Astrocyte of the cerebellum (primary cell): ENCODE measurements at regions not wholly inside any gene's neighbourhood (a gene's known extent, or its start where the extent isn't known, plus 50 kb on each side); places are given as distances from the start of the nearest gene placed in this dataset.
A peak's percentile ranks its signal among the peaks of the same experiment; 100 is the strongest.

Experiments
- DNase-seq: peaks from one replicate; pipeline ENCODE4 v3.0.0-alpha.2; 2011; ENCODE audit warnings: low read depth
- H3K4me3 ChIP-seq: 2 replicates; pipeline ENCODE4 v1.5.1; 2011; ENCODE audit warnings: mild to moderate bottlenecking, low read depth, low read length, moderate library complexity
- in situ Hi-C: cut with HindIII; loops from 2 replicates; pipeline ENCODE4 v1.10.0; 2017; ENCODE audit warnings: low sequenced_read_pairs
- TF ChIP-seq, protein P1 (sequence below): IDR thresholded peaks from 2 replicates; pipeline ENCODE4 v1.5.1; 2012; ENCODE audit warnings: low read length, low read depth, moderate library complexity, mild to moderate bottlenecking; ENCODE audit errors: missing control alignments

DNA sequence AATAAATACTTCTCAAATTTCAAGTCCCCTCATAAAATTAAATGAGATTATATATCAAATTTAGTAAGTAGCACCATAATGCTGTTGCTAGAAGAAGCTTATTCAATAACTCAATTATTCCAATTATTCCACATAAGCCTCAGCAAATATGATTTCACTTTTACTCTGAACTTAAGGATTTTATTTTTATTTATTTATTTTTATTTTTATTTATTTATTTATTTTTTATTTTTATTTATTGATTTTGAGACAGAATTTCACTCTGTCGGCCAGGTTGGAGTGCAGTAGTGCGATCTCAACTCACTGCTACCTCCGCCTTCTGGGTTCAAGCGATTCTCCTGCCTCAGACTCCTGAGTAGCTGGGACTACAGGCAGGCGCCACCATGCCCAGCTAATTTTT is 1308.3 kb upstream of the CDH9 start:
- TF ChIP-seq, protein P1, sequence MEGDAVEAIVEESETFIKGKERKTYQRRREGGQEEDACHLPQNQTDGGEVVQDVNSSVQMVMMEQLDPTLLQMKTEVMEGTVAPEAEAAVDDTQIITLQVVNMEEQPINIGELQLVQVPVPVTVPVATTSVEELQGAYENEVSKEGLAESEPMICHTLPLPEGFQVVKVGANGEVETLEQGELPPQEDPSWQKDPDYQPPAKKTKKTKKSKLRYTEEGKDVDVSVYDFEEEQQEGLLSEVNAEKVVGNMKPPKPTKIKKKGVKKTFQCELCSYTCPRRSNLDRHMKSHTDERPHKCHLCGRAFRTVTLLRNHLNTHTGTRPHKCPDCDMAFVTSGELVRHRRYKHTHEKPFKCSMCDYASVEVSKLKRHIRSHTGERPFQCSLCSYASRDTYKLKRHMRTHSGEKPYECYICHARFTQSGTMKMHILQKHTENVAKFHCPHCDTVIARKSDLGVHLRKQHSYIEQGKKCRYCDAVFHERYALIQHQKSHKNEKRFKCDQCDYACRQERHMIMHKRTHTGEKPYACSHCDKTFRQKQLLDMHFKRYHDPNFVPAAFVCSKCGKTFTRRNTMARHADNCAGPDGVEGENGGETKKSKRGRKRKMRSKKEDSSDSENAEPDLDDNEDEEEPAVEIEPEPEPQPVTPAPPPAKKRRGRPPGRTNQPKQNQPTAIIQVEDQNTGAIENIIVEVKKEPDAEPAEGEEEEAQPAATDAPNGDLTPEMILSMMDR = no peak
- in situ Hi-C loops = no loop called here
- DNase-seq = no peak
- H3K4me3 ChIP-seq = no peak overlapping the region

DNA sequence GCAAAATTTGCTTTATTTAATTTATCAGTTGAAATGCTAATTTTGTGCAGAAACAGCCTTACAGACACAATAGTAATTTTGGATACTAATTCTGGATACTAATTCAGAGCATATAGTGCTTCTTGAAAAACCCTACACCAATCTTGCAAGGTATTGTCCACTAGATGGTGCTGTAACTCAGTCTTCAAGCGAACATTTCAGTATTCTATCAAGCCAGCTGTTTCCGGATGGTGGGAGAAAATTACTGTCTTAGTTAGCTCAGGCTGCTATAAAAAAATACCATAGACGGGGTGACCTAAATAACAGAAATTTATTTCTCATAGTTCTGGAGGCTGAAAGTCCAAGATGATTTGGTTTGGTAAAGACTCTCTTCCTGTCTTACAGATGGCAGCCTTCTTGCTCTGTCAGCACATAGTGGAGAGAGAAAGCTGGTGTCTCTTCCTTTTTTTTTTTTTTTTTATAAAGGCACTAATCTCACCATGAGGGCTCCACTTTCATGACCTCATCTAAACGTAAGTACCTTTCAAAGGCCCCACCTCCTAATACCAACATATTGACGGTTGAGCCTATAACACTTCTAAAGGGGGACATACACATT is 1306.5 kb upstream of the CDH9 start:
- in situ Hi-C loops = no loop called here
- no peak overlapping the region for H3K4me3 ChIP-seq
- DNase-seq = peak; percentile 1
- TF ChIP-seq, protein P1 = peak; percentile 16

DNA sequence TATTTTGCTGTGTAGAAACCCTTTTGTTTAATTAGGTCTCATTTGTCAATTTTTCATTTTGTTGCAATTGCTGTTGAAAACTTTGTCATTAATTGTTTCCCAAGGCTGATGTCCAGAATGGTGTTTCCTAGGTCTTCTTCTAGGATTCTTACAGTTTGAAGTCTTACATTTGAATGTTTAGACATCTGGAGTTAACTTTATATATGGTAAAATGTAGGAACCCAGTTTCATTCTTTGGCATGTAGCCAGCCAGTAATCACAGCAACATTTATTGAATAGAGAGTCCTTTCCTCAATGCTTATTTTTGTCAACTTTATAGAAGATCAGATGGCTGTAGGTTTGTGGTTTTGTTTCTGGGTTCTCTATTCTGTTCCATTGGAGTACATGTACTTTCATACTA is 1290.8 kb upstream of the CDH9 start:
- no peak for DNase-seq
- in situ Hi-C loops = no loop called here
- H3K4me3 ChIP-seq = no peak overlapping the region
- TF ChIP-seq, protein P1 = no peak

DNA sequence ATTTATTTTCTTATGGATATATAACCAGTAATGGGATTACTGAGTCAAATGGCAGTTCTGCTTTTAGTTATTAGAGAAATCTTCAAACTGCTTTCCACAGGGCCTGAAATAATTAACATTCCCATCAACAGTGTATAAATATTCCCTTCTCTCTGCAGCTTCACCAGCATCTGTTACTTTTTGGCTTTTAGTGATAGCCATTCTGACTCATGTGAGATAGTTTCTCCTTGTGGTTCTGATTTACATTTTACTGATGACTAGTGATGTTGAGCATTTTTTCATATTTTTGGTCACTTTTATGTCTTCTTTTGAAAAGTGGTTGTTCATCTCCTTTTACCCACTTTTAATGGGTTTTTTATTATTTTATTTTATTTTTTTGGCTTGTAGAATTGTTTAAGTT is 1290.3 kb upstream of the CDH9 start:
- in situ Hi-C loops = no loop called here
- TF ChIP-seq, protein P1 = no peak

DNA sequence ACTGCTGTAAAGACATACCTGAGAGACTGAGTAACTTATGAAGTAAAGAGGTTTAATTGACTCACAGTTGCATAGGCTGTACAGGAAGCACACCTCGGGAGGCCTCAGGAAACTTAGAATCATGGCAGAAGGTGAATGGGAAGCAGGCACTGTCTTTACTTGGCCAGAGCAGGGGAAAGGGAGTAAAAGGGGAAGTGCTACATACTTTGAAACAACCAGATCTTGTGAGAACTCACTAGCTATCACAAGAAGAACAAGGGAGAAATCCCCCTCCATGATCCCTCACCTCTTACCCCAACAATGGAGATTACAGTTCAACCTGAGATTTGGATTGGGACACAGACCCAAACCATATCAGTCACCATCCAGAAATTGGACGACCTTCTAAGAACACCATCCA is 1285.8 kb upstream of the CDH9 start:
- TF ChIP-seq, protein P1 = no peak
- H3K4me3 ChIP-seq = no peak overlapping the region
- in situ Hi-C loops = no loop called here
- no peak for DNase-seq

More for the DNA sequence above, 1290.3 kb upstream of the CDH9 start:
- no peak overlapping the region for H3K4me3 ChIP-seq
- peak; percentile 27 for DNase-seq

DNA sequence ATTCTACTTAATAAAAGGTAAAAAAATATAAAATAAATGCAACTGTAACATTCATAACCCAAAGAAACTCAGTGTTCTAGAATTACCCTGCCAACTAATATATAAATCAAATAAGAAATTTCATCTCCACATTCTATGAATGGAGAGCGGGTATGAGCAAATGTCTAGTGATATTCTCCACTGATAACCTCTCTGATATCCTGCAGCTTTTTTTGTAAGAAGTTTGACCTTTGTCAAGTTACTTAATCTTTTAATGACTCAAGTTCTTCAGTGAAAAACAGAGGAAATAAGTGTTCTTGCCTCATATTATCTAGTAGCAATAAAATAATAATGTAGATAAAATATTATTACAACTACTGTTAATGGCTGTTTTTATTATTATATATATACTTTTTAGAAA is 1275.6 kb upstream of the CDH9 start:
- no peak for DNase-seq
- TF ChIP-seq, protein P1 = no peak
- in situ Hi-C loops = no loop called here

More for the DNA sequence above, 1275.6 kb upstream of the CDH9 start:
- no peak overlapping the region for H3K4me3 ChIP-seq
